LNCAP (cell line): ENCODE measurements at regions not wholly inside any gene's neighbourhood (a gene's known extent, or its start where the extent isn't known, plus 50 kb on each side); places are given as distances from the start of the nearest gene placed in this dataset.

Experiments
- TF ChIP-seq, protein P1 (sequence below): fragments of 450-650 bp; IDR thresholded peaks from 2 replicates; pipeline ENCODE4 v1.5.1; 2017; ENCODE audit warnings: mild to moderate bottlenecking

DNA sequence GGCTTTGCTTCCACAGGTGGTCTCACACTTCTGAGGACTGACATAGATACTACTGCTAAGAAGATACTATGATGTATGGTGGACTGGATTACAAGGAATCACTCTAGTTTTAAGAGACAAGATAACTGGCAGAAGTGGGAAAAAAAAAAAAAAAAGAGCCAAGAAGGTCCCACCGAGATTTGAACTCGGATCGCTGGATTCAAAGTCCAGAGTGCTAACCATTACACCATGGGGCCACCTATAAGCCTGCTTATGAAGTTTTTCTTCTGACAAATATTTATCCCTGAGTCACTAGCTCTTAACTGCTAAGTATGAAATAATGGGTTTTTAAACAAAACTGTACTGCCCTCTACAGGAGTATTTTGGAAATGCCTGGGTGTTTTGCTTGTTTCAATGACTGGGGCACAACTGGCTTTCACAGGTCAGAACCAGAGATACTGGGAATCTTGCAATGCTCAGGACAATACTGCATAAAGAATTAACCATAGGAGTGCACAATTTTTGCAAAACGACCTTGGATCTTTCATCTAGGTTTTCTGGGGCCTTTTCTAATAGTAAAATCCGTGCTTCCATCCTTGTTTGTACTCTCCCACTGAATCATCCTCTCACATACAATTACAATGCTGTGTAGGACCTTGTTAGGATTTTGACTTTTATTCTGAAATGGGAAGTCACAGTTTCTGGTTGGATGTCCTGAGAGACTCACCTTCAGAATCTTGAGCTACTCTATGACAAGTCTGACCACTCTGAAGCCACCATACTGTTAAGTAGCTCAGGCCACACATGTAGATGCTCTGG lies 116.3 kb downstream of the OR2B2 start:
- TF ChIP-seq, protein P1, sequence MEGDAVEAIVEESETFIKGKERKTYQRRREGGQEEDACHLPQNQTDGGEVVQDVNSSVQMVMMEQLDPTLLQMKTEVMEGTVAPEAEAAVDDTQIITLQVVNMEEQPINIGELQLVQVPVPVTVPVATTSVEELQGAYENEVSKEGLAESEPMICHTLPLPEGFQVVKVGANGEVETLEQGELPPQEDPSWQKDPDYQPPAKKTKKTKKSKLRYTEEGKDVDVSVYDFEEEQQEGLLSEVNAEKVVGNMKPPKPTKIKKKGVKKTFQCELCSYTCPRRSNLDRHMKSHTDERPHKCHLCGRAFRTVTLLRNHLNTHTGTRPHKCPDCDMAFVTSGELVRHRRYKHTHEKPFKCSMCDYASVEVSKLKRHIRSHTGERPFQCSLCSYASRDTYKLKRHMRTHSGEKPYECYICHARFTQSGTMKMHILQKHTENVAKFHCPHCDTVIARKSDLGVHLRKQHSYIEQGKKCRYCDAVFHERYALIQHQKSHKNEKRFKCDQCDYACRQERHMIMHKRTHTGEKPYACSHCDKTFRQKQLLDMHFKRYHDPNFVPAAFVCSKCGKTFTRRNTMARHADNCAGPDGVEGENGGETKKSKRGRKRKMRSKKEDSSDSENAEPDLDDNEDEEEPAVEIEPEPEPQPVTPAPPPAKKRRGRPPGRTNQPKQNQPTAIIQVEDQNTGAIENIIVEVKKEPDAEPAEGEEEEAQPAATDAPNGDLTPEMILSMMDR = peak; percentile 64

DNA sequence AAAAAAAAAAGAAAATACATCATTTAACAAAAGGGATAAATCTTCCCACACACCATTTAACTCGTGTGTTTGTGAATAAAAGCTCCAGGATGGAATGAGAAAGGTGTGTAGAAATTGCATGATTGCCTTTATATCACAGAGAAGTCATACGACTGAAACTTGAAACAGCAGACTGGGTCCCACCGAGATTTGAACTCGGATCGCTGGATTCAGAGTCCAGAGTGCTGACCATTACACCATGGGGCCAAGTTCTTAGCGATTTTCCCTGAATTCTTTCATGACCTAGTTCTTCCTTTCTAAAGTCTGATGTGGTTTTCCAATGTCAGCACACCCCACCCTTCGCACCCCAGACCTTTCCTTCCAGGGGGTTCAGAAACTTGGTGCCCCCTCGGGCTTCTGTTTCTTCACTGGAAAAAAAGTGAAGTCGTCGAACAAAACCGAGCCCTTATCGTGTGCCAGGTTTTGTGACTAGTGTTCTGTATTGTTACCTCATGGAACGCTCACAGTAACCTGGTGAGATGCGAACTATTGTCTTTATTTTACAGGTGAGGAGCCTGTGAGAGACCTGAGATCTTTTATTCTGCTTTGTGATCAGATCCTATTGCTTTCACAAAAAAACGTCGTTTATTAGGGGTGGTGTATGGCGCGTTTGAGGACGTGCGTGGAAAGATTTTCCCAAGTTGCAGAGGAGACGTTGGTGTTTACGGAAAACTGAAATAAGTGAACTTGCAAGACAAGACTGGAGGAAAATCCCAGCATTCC lies 120.8 kb downstream of the OR2B2 start:
- TF ChIP-seq, protein P1 = no peak

DNA sequence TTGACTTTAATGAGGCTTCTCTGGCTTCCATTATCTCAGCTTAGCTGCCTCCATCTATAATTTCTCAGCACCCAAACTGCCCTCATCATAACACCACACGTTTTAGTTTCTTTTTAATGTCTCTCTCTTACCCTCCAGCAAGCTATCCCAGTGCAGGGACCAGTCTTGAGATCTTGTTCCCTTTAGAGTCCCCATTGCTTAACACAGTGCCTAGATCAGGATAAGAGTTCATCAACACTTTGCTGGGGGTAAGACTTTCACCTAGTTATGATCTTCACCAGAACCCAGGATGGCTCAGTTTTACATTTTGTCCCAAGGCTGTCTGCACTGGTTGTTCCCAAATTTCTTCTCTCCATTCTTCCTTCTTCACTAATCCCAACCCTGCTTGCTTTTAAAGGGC lies 126.1 kb downstream of the OR2B2 start:
- TF ChIP-seq, protein P1 = no peak

DNA sequence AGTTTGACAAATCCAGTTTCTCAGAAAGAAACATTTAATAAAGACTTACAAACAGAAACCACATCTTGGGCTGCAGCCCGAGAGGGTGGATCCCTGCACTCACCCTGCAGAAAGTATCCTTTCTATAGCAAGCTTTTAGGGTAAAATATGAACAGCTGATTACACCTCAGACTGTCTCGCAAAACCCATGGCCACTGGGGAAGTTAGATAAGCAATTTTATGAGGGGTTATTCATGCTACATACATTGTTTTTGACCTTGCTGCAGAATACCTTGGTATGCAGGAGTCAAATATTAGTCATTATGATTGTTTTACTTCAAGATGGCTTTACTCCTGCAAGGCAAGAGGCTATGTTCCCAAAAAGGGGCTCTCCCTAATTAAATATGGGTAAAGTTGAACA lies 126.9 kb downstream of the OR2B2 start:
- TF ChIP-seq, protein P1 = no peak

DNA sequence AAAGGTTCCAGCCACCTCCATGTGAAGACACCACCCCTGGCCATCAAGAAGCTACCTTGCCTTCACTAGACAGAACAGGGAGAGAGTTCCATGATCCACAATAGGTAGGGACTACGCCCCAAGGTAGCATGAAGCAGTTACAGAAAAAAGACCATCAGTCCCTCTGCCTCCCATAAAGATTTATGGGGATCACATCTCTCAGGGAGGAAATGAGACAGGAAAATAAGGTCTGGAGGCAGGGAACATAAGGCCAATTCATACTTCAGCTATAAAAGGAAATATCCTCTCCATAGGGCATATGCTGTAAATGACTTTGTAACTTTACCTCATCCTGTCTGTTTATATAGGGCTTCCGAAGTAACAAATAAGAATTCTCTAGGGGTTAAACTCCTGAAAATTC lies 129.4 kb downstream of the OR2B2 start:
- TF ChIP-seq, protein P1 = no peak

DNA sequence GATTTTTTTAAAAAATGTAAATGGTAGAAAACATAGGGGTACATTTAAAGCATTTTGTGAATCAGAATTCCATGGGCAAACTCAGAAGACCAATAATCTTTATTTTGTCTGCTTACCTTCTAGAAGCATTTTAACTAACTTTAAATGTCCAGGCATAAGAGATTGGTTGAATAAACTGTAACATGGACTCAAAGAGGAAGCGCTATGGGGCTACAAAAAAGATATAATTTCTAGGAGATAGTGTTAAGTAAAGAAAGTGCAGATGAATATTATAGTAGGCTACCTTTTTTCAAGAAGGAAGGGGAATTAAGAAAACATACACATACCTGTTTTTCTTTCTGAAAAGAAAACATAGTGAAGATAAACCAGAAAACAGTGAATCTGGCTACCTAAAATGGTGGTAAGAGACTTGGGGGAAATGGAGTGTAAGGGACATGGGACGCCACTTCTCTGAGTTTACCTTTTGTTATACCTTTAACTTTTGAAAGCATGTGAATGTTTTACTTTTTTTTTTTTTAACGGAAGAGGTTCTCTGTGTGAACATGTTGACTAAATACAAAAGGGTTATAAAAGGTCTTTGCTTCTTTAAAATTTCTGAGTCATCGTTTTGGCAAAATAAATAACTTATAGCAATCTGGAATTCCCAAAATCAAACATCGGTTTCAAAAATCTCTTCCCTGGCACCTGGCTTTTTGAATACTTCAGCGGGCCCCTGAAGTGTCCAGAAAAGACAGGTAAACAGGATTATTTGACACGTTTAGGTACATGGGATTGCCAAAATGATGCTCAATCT lies 133.4 kb downstream of the OR2B2 start:
- TF ChIP-seq, protein P1 = no peak

DNA sequence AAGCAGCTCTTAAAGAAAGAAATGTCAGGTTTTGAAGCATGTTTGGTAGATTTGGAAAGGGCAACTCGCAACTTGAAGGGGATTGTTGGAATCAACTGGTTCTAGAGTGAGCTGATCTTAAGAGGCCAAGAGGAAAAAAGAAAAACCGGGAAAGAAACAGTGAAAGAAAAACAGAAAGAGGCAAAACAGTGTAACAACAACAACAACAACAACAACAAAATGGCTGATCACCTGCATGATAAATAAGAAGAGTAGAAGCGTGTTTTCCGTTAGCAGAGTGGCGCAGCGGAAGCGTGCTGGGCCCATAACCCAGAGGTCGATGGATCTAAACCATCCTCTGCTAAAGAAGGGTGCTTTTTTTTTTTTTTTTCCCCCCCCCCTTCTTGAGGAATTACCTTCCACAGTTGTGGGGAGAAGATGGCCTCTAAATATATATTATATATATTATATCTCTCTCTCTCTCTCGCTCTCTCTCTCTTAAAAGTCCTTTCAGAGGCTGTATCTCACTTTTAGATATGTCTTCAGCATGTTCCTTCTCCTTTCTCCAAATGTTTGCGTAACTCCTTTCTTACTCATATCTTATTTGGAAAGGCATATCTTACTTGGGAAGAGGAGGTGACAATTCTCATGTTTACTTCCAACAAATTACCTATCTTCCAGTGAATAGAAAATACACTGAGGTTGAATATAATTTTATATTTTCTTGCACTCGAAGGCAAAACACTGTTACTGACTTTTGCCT lies 134.4 kb downstream of the OR2B2 start:
- TF ChIP-seq, protein P1 = no peak
